Natural killer cell (primary cell): ENCODE measurements at regions not wholly inside any gene's neighbourhood (a gene's known extent, or its start where the extent isn't known, plus 50 kb on each side); places are given as distances from the start of the nearest gene placed in this dataset.

ENCODE experiments used
- ATAC-seq, 3 donors: fragments of 150-1000 bp in 2 of 3; fragments of 200-7000 bp in 1 of 3; cut with Tn5 transposase; 1 replicate in 1 of 3; 2 replicates in 2 of 3; pipeline ENCODE4 v1.10.0; 2021; ENCODE audit warnings: mild to moderate bottlenecking in 2 of 3, moderate library complexity in 2 of 3
- DNase-seq, 2 donors: peaks; one replicate each; pipeline versions ENCODE4 v3.0.0 to v3.0.0-alpha.2; 2013 to 2021; ENCODE audit warnings: mixed read lengths in 1 of 2
- H3K27ac ChIP-seq: one replicate; pipeline ENCODE4 v1.5.1; 2013; ENCODE audit warnings: mild to moderate bottlenecking, low read length
- H3K27me3 ChIP-seq: one replicate; pipeline ENCODE4 v1.6.1; 2013; ENCODE audit warnings: low read length; ENCODE audit not compliant: control insufficient read depth, insufficient read depth
- H3K36me3 ChIP-seq: one replicate; pipeline ENCODE4 v1.6.1; 2013; ENCODE audit warnings: low read length; ENCODE audit not compliant: control insufficient read depth, insufficient read depth
- H3K4me1 ChIP-seq: one replicate; pipeline ENCODE4 v1.6.1; 2013; ENCODE audit warnings: low read length; ENCODE audit not compliant: control insufficient read depth, insufficient read depth
- H3K4me3 ChIP-seq: one replicate; pipeline ENCODE4 v1.5.1; 2013; ENCODE audit warnings: low read length
- H3K9me3 ChIP-seq: one replicate; pipeline ENCODE4 v1.6.1; 2013; ENCODE audit warnings: low read length; ENCODE audit not compliant: control insufficient read depth, insufficient read depth
- H3K27ac Mint-ChIP-seq, 2 donors: one replicate each; pipeline ENCODE4 v1.8.0; 2022; ENCODE audit warnings: mild to moderate bottlenecking in 2 of 2, mixed read lengths in 2 of 2, moderate library complexity in 1 of 2
- H3K27me3 Mint-ChIP-seq, 2 donors: one replicate each; pipeline ENCODE4 v1.8.0; 2022; ENCODE audit warnings: low read depth in 2 of 2, mixed read lengths in 2 of 2
- H3K36me3 Mint-ChIP-seq: one replicate; pipeline ENCODE4 v1.8.0; 2022; ENCODE audit warnings: mixed read lengths
- H3K4me1 Mint-ChIP-seq, 2 donors: one replicate each; pipeline ENCODE4 v1.8.0; 2022; ENCODE audit warnings: mixed read lengths in 2 of 2
- H3K4me3 Mint-ChIP-seq: one replicate; pipeline ENCODE4 v1.8.0; 2022; ENCODE audit warnings: mild to moderate bottlenecking, moderate library complexity, mixed read lengths
- H3K9me3 Mint-ChIP-seq, 2 donors: one replicate each; pipeline ENCODE4 v1.8.0; 2022; ENCODE audit warnings: mixed read lengths in 2 of 2
- CTCF ChIP-seq: fragments of 200-600 bp; IDR thresholded peaks from one replicate; pipeline ENCODE4 v1.8.0; 2022; ENCODE audit warnings: antibody characterized with exemption
- WGBS: methylation state at CpG from one replicate; pipeline ENCODE4 v1.1.7; 2013; ENCODE audit warnings: missing lambda C conversion rate; ENCODE audit not compliant: insufficient coverage; 5-methylcytosine and 5-hydroxymethylcytosine counted together
- intact Hi-C: fragments of 100-400 bp; cut with micrococcal nuclease; formaldehyde crosslinking; loops from one replicate; pipeline ENCODE4 v1.14.2; 2022

GRCh38 chr11:131303611-131304119 lies 66.8 kb upstream of the NTM start:
- H3K4me3 Mint-ChIP-seq = no peak overlapping the region
- no peaks in the 10 kb centered on the region for H3K36me3 Mint-ChIP-seq
- ATAC-seq (no peak), DNase-seq (no peak)
- no peak overlapping the region for H3K27ac ChIP-seq
- TF ChIP-seq CTCF = no peak
- no peaks in the 10 kb centered on the region for H3K9me3 ChIP-seq
- H3K27ac Mint-ChIP-seq = no peak overlapping the region
- no peaks in the 10 kb centered on the region for H3K36me3 ChIP-seq
- intact Hi-C loops = no loop called here
- no peaks in the 10 kb centered on the region for H3K4me1 ChIP-seq
- H3K27me3 Mint-ChIP-seq = peaks cover 0 to 10% of the 10 kb centered on the region in 2 donors
- no peaks in the 10 kb centered on the region for H3K4me1 Mint-ChIP-seq
- WGBS = 86% methylated on average over 5 of the region's 5 CpGs
- H3K9me3 Mint-ChIP-seq = peaks cover 2% of the 10 kb centered on the region in 2 donors
- no peaks in the 10 kb centered on the region for H3K27me3 ChIP-seq
- no peak overlapping the region for H3K4me3 ChIP-seq

- peaks cover 0 to 6% of the 10 kb centered on the region in 2 donors for H3K27me3 Mint-ChIP-seq
Observed at GRCh38 chr11:131305005-131305404, 65.4 kb upstream of the NTM start.

GRCh38 chr11:131307506-131307905 lies 62.9 kb upstream of the NTM start:
- no peaks in the 10 kb centered on the region for H3K4me1 ChIP-seq
- WGBS = 93% methylated on average over 6 of the region's 6 CpGs

More at GRCh38 chr11:131305005-131305404, 65.4 kb upstream of the NTM start:
- no peak overlapping the region for H3K27ac Mint-ChIP-seq
- 71% methylated on average over 3 of the region's 3 CpGs for WGBS
- Histone ChIP-seq H3K27me3 (no peaks in the 10 kb centered on the region), H3K4me1 (no peaks in the 10 kb centered on the region), H3K27ac (no peak overlapping the region), H3K4me3 (no peak overlapping the region), H3K36me3 (no peaks in the 10 kb centered on the region), H3K9me3 (no peaks in the 10 kb centered on the region)
- H3K9me3 Mint-ChIP-seq = peaks cover 2% of the 10 kb centered on the region in 2 donors
- intact Hi-C loops = no loop called here
- DNase-seq (no peak), ATAC-seq (no peak)
- H3K4me3 Mint-ChIP-seq = no peak overlapping the region
- no peak for TF ChIP-seq CTCF
- no peaks in the 10 kb centered on the region for H3K4me1 Mint-ChIP-seq
- no peaks in the 10 kb centered on the region for H3K36me3 Mint-ChIP-seq

More at GRCh38 chr11:131307506-131307905, 62.9 kb upstream of the NTM start:
- no peak for DNase-seq
- Mint-ChIP-seq H3K4me3 (no peak overlapping the region), H3K9me3 (peaks cover 0 to 1% of the 10 kb centered on the region in 2 donors), H3K4me1 (no peaks in the 10 kb centered on the region), H3K27me3 (no peaks in the 10 kb centered on the region), H3K27ac (no peak overlapping the region), H3K36me3 (no peaks in the 10 kb centered on the region)
- ATAC-seq = no peak
- no peak for TF ChIP-seq CTCF
- H3K27me3 ChIP-seq = no peaks in the 10 kb centered on the region
- intact Hi-C loops = no loop called here
- no peaks in the 10 kb centered on the region for H3K9me3 ChIP-seq
- H3K36me3 ChIP-seq = no peaks in the 10 kb centered on the region
- no peak overlapping the region for H3K4me3 ChIP-seq
- H3K27ac ChIP-seq = no peak overlapping the region
